ENCODE measurements at regions not wholly inside any gene's neighbourhood (a gene's known extent, or its start where the extent isn't known, plus 50 kb on each side); places are given as distances from the start of the nearest gene placed in this dataset.

DNA sequence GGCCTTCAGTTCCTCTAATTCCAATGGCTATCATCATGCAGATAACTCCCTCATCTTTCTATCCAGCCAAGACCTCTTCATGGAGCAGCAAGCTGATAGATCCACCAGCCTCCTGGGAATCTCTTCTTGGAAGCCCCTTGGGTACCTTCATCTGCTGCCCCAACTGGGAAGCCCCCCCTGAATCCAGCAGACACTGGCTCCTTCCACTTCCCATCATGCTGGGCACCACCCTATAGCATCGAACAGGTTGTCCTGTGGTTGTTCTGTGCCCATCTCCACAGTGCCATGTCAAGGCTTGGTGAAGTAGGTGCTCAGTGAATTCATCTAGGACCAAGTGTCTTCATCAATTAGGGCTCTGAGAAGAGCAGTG is 410.4 kb upstream of the KLF4 start:
- TF ChIP-seq POLR2A (IDR thresholded peaks at IDR 0.05; ENCODE audit: low read depth, low read length) = no peak
- no peak for DNase-seq (ENCODE audit: insufficient read length, low spot score)
- no peak for FAIRE-seq

DNA sequence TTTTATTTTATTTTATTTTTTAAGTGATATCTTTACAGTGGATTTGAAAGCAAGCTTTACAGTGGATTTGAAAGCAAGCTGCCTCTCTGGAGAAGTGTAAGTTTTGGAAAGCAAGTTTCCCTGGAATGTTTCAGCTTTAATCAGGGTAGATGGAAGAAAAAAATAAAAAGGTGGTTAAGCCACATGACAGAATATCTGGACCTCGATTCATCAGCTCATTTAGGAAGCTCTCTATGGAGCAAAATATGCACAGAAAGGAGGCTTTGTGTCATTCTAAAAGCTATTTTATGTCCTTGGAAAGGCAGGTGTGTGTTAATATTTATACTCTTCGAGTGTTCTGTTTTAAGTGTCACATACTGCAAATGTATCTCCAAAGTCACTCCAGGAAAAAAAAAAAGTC is 409.2 kb upstream of the KLF4 start:
- FAIRE-seq (no peak), DNase-seq (ENCODE audit: insufficient read length, low spot score) (no peak)
- TF ChIP-seq POLR2A (IDR thresholded peaks at IDR 0.05; ENCODE audit: low read depth, low read length) = no peak

DNA sequence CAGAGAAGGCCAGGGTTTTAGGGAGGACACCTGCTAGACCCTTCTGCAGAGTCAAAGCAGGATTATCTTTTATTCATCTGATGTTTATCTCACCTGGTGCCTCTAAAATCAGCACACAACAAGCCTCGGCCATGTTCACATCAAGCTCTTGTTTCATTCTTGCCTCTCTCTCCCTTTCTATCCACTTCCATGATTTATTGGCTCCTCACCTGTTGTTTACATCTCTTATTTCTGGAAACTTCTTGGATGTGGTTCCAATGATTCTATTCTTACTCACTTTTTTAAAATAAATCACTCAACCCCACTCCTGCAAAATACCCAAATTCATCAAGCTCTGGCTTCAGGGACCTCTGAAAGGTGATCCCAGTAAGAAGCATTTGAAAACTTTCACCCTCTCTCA is 407.0 kb upstream of the KLF4 start:
- no peak for TF ChIP-seq POLR2A (IDR thresholded peaks at IDR 0.05; ENCODE audit: low read depth, low read length)
- DNase-seq (ENCODE audit: insufficient read length, low spot score) = no peak
- FAIRE-seq = no peak

DNA sequence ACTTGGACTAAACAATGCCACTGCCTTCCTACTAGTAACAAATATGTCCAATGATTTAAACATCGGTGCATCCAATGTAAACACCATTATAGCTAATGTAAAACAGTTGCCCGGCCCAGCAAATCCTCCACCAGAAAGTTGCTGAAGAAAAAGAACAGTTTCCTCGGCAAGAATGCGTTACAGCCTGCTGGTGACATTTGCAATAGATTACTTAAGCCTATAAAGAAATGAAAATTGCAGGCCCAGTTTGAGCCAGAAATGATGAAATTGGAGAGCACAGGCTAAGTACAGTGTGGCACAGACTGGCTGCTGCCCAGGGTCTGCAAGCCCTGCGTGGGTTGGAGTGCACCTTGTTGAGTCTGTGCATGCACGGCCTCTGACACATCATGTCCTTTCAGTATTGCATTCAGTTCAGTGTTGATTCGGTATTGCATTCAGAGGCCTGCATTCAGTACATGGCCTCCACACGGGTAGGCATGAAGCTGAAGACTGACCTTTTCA is 406.0 kb upstream of the KLF4 start:
- TF ChIP-seq POLR2A (IDR thresholded peaks at IDR 0.05; ENCODE audit: low read depth, low read length) = no peak
- no peak for DNase-seq (ENCODE audit: insufficient read length, low spot score)
- FAIRE-seq = no peak

DNA sequence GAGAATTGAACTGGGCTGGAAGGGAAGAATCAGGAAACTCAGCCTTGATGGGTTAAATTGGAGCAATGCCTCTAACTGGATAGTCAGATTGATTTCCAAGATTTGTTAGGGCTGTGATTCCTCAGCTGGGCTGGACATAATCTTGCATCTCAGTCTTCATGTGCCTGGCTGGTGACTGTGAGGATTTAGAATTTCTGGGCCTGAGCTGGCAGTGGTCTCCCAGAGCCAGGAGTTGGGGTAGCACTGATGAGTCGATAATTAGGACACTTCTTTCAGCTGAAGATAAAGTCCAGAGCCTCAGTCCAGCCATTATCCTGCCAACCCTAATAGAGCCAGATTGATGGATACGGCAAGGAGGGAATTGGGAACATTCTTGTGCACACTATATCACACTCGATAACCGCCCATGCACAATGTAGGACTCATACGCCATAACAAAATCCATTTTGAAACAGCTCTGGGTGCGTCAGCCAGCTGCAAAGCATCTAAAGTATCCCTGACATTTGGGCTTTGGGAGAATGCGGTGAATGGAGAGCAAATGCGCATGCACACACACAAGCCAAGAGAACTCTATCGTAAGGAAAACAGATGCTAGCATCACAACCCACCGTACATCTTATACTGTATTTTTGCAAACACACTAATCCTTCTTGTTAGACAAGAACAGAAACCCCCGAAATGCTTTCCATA is 405.1 kb upstream of the KLF4 start:
- no peak for TF ChIP-seq POLR2A (IDR thresholded peaks at IDR 0.05; ENCODE audit: low read depth, low read length)
- DNase-seq (ENCODE audit: insufficient read length, low spot score) (no peak), FAIRE-seq (no peak)

DNA sequence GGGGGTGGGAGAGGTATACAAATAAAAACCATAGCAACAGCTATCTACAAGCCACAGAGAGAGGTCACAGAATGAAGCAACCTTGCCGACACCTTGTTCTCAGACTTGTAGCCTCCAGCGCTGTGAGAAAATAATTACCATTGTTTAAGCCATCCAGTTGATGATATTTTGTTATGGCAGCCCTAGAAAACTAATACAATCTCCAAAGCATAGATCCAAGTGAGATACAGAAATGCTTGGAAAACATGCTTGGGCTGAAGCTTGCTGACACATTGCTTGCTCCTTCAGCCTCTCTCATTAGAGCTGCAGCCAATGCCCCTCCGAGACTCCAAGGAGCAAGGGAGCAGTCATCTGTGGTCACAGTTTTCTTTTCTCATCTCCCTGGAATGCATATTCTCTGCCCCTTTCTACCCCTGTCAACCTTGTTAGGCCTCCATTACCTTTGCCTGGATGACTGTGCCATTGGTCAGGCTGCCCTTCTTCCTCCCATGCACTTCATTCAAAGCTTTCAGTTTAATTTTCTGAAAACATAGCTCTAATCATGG is 401.4 kb upstream of the KLF4 start:
- no peak for TF ChIP-seq POLR2A (IDR thresholded peaks at IDR 0.05; ENCODE audit: low read depth, low read length)
- FAIRE-seq (peak; percentile 85), DNase-seq (ENCODE audit: insufficient read length, low spot score) (peak; percentile 56)

DNA sequence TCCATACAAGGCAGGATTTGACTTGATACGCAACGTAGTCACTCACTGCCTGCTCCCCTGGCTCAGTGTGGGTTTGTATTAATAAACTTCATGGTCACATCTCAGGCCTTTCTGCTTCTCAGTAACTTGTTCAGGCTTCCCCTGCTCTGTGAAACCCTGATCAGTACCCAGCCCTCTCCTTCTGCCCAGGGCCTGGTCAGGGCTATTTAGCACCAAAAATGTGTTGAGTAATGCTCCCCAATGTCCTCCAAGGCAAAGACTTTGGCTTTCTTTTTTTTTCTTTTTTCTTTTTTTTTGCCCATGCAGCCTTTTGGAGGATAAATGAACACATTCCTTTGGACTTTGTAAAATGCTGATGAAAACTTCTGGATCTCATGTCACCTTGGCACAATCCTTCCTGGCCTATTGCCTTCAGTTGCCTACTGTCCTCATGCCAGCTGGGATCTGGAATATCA is 399.2 kb upstream of the KLF4 start:
- DNase-seq (ENCODE audit: insufficient read length, low spot score) (no peak), FAIRE-seq (no peak)
- TF ChIP-seq POLR2A (IDR thresholded peaks at IDR 0.05; ENCODE audit: low read depth, low read length) = no peak

DNA sequence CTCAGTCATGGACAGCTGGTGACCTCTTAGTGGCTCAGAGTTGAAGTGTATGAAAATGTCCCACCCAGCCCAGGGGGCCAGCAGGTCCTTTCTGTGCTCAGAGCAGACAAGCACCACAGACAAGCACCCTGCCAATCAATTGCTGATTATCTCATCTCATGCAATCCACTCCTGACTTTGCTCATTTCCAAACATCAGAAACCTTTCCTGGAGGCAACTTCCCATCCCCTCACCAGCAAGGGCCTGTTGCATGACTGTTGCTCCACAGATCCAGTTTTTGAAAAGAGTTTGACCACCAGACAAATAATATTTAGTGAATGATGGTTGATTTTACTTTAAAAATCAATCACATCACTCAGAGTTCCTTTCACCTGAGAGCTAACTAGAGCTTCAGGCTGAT is 397.3 kb upstream of the KLF4 start:
- no peak for TF ChIP-seq POLR2A (IDR thresholded peaks at IDR 0.05; ENCODE audit: low read depth, low read length)
- no peak for DNase-seq (ENCODE audit: insufficient read length, low spot score)
- FAIRE-seq = no peak

DNA sequence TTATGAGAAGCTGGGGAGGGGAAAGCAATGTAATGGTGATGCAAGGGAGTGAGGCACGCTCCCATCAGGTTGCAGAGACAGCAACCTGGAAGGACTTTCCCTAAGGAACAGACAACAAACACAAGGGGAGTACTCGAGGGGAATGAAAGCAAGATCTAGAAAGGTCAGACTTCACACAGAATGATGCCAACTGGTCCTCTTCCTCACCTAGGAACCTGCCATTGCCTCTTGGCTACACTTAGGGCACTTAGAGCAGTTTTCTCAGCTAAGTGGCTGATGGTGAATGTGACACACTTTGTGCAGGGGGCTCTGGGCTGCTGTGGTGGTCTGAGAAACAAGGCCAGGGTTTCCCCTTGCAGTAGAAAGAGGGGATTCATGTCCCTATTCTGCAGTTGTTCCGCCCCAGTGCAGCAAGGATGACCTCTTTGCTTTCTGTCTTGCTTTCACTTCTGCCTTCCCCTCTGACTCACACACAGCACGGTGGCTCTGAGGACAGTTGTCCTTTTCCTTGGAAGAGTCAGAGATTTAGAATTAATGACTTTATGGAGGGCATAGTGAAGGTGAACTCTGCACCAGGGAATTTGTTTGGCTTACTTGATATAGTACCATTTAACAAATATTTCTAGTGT is 394.0 kb upstream of the KLF4 start:
- DNase-seq (ENCODE audit: insufficient read length, low spot score) = no peak
- no peak for FAIRE-seq

DNA sequence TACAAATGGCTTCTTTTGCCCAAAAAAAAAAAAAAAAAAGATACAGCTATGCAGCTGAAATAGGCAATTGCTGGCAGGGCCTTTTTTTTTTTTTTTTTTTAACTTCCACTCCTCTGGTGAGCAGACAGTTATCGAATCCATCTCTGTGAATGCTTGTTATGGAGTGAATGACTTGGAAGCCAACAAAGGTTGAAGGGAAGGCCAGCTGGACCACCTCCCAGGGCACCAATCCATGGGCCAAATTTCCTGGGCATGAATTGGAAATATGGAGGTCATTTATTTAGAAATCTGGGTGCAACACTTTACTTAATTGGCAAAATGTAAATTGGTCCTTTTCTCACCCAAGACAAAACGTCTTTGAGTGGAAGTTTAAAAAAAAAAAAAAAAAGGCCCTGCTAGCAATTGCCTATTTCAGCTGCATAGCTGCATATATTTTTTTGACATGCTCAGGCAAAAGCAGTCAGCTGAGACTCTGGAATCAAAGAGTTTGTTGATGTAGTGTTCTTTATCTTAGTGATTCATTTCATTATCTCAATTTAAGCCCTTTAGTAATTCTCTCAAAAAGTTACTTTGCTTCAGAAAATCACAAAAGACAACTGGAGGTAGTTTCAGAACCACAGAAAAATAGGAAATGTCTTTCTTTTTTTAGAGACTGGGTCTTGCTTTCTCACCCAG is 392.2 kb upstream of the KLF4 start:
- no peak for TF ChIP-seq POLR2A (IDR thresholded peaks at IDR 0.05; ENCODE audit: low read depth, low read length)
- FAIRE-seq (no peak), DNase-seq (ENCODE audit: insufficient read length, low spot score) (no peak)

More for the DNA sequence above, 394.0 kb upstream of the KLF4 start:
- TF ChIP-seq POLR2A (IDR thresholded peaks at IDR 0.05; ENCODE audit: low read depth, low read length) = no peak

DNA sequence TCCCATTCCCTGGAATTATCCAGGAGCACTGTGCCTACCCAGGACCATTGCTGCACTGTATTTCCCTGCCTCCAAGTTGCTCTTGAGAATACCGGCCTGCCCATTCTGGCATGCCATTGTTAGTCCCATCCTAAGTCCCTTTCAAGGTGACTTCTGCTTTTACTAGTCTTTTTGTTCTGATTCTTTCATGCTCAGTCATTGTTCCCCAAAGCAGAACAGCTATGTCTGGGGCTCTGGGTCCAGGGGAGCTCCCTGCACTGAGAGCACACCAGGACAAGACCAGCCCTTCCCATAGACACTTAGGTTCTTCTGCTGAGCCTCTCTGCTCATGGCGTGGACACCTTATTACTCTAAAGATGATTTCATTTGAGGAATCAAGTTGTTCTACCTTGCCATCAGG is 388.9 kb upstream of the KLF4 start:
- DNase-seq (ENCODE audit: insufficient read length, low spot score) (no peak), FAIRE-seq (no peak)
- TF ChIP-seq POLR2A (IDR thresholded peaks at IDR 0.05; ENCODE audit: low read depth, low read length) = no peak

DNA sequence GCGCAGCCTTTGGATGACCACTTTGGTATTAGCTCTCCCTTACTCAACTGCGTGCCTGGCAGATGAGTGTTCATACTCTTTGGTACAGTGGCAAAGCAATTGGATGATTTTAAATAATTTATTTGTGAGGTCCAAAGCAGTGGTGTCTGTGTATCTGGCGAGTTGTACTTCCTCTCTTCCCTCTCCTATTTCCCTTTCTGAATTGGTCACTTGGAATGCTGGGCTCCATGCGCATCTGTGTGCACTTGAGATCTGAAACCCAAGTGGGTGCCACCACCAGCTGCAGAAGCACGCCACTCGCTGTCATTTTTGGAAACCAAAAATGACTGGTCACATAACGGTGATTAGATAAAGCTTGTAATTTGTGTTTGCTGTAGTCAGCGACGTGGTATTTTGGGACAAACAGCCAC is 386.0 kb upstream of the KLF4 start:
- no peak for FAIRE-seq
- DNase-seq (ENCODE audit: insufficient read length, low spot score) = no peak
- TF ChIP-seq POLR2A (IDR thresholded peaks at IDR 0.05; ENCODE audit: low read depth, low read length) = no peak

DNA sequence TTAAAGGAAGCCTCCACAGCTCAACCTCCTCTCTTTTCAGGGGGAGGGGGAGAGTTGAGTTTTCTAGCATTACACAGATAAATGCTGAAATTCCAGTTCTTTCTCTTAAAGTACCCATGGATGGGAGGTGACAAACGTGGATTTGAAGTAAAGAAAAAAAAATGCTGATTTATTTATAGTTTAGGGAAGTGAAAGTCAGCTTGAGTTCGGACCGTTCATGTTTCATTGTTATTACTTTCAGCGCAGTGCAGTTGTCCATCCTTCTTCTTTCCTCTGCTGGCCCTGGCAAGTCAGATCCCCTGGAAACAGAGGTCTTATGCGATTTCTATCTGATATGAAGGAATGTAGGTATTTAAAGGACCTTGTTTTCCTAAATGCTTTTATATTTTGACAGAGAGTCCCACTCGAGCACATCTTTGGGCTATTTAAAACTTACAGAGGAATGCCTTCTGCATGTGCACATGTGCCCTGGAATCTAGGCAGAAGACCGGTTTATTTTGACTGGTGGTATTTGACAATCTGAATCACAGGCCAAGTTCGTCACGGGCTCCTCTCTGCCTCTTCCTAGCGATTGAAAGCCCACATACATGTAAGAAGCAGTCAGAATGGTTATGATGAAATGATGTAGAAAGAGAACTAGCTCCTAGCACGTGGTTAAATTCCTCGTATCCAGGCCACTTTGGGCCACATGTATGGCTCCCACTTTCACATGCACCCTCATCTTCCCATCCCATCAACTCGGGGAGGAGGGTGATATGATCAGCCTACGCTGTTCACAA is 385.2 kb upstream of the KLF4 start:
- DNase-seq (ENCODE audit: insufficient read length, low spot score) (no peak), FAIRE-seq (no peak)
- no peak for TF ChIP-seq POLR2A (IDR thresholded peaks at IDR 0.05; ENCODE audit: low read depth, low read length)

DNA sequence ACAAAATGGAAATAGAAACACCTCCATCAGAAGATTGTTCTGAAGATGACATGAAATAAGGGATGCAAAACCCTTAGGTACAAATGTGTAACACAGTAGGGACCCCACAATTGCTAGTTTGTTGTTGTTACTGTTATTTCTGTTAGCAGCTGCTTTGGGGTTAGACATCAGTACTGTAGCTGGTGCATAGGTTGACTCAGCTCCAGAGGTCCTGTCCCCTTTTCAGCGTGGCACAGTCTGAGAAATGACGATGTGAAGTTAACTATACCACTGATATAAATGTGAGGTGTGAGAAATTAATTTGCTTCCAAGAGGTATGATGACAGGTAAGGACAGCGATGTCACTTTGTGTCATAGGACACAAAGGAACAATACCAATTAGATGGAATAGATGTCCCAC is 384.6 kb upstream of the KLF4 start:
- FAIRE-seq (no peak), DNase-seq (ENCODE audit: insufficient read length, low spot score) (no peak)
- no peak for TF ChIP-seq POLR2A (IDR thresholded peaks at IDR 0.05; ENCODE audit: low read depth, low read length)

All from H54 (cell line).